ENCODE measurements at regions not wholly inside any gene's neighbourhood (a gene's known extent, or its start where the extent isn't known, plus 50 kb on each side); places are given as distances from the start of the nearest gene placed in this dataset.

DNA sequence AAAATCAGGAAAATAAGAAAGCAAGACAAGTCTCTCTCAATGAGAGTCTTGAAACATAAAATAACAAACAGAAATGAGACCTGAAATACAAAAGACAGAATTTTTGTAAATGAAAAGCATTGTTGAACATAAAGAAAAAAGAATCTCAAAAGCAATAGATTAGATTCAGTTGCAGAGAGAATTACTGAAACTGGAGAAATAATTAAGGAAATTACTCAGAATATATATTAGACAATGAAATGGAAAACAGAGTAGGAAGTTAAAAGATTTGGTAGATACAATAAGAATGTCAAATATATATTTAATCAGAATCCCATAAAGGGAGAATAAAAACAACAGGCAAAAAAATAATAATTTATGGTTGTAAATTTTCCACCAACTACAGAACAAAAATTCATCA, 308.3 kb downstream of the CRPPA start:
- Histone ChIP-seq H3K36me3 (ENCODE audit: control insufficient read depth, insufficient read depth, low read length) (no peaks in the 10 kb centered on the region), H3K9me3 (ENCODE audit: control insufficient read depth, insufficient read depth, low read length) (no peaks in the 10 kb centered on the region), H2BK120ac (ENCODE audit: low read depth, low read length) (no peak overlapping the region), H3K4me2 (ENCODE audit: low read depth, low read length) (no peak overlapping the region), H3K23ac (ENCODE audit: low read depth, low read length) (no peak overlapping the region), H2AFZ (replicated peaks; ENCODE audit: low read length, poor library complexity) (no peak overlapping the region), H3K27me3 (ENCODE audit: control insufficient read depth, insufficient read depth, low read length) (no peaks in the 10 kb centered on the region), H2BK15ac (ENCODE audit: low read depth, low read length) (no peak overlapping the region), H3K14ac (replicated peaks; ENCODE audit: low read depth, low read length) (no peak overlapping the region), H3K4ac (ENCODE audit: low read depth, low read length) (no peak overlapping the region), H3K56ac (ENCODE audit: extremely low read depth, insufficient read depth, low read length) (no peak overlapping the region), H3K9me1 (ENCODE audit: insufficient read depth, low read length) (no peaks in the 10 kb centered on the region), H4K5ac (ENCODE audit: low read depth, low read length) (no peak overlapping the region), H4K8ac (ENCODE audit: low read depth in 2 of 2, low read length in 2 of 2) (no peak overlapping the region), H3K79me1 (ENCODE audit: low read depth in 1 of 2, low read length in 2 of 2) (no peaks in the 10 kb centered on the region), H4K91ac (ENCODE audit: insufficient read depth, low read depth, low read length) (no peak overlapping the region), H4K20me1 (ENCODE audit: insufficient read depth, low read length) (no peaks in the 10 kb centered on the region), H3K4me1 (ENCODE audit: control insufficient read depth, insufficient read depth, low read length) (no peaks in the 10 kb centered on the region), H2AK5ac (ENCODE audit: low read depth, low read length) (no peak overlapping the region), H3K4me3 (ENCODE audit: insufficient read depth, low read depth, low read length) (no peak overlapping the region), H2AK9ac (replicated peaks; ENCODE audit: low read depth, low read length, poor library complexity) (no peak overlapping the region), H3K9ac (ENCODE audit: low read depth, low read length) (no peak overlapping the region), H3K18ac (ENCODE audit: low read depth, low read length) (no peak overlapping the region), H3K27ac (ENCODE audit: insufficient read depth, low read length) (no peak overlapping the region), H2BK5ac (ENCODE audit: low read depth, low read length, poor library complexity, severe bottlenecking) (no peak overlapping the region), H2BK20ac (ENCODE audit: low read depth, low read length) (no peak overlapping the region)
- no peak for ATAC-seq (ENCODE audit: low read depth)
- no peak for DNase-seq
- CTCF ChIA-PET, result interaction anchor here (1.2 kb wide), 1 partner anchor 15 kb away, joined by 4 read pairs; no protein-coding TSS in a partner anchor
- in situ Hi-C loops (cut with MboI; ENCODE audit: low sequenced_read_pairs) (loop anchor here (25.0 kb wide), 1 partner anchor 799 kb away; no protein-coding TSS in a partner anchor), dilution Hi-C loops (cut with HindIII; ENCODE audit: low sequenced_read_pairs, unreplicated experiment) (no loop called here), intact Hi-C loops (cut with micrococcal nuclease) (no loop called here)
- POLR2A ChIA-PET (ENCODE audit: unreplicated experiment), result no interaction called here
- TF ChIP-seq, protein P1, sequence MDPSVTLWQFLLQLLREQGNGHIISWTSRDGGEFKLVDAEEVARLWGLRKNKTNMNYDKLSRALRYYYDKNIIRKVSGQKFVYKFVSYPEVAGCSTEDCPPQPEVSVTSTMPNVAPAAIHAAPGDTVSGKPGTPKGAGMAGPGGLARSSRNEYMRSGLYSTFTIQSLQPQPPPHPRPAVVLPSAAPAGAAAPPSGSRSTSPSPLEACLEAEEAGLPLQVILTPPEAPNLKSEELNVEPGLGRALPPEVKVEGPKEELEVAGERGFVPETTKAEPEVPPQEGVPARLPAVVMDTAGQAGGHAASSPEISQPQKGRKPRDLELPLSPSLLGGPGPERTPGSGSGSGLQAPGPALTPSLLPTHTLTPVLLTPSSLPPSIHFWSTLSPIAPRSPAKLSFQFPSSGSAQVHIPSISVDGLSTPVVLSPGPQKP (IDR thresholded peaks at IDR 0.05; ENCODE audit: borderline replicate concordance, low read depth, low read length), result no peak
- TF ChIP-seq, protein P2, sequence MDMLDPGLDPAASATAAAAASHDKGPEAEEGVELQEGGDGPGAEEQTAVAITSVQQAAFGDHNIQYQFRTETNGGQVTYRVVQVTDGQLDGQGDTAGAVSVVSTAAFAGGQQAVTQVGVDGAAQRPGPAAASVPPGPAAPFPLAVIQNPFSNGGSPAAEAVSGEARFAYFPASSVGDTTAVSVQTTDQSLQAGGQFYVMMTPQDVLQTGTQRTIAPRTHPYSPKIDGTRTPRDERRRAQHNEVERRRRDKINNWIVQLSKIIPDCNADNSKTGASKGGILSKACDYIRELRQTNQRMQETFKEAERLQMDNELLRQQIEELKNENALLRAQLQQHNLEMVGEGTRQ (IDR thresholded peaks at IDR 0.05; ENCODE audit: low read depth, low read length), result no peak
- TF ChIP-seq MAFK (IDR thresholded peaks at IDR 0.05; ENCODE audit: low read depth, low read length) (no peak), MAZ (IDR thresholded peaks at IDR 0.05; ENCODE audit: borderline replicate concordance, low read depth, low read length) (no peak), RFX5 (IDR thresholded peaks at IDR 0.05; ENCODE audit: low read depth, low read length) (no peak), POLR2A (IDR thresholded peaks at IDR 0.05; ENCODE audit: low read depth, low read length) (no peak), RCOR1 (IDR thresholded peaks at IDR 0.05; ENCODE audit: insufficient replicate concordance, low read length) (no peak), BHLHE40 (IDR thresholded peaks at IDR 0.05; ENCODE audit: low read depth, low read length) (no peak), FOS (IDR thresholded peaks at IDR 0.05; ENCODE audit: low read depth, low read length) (no peak), MXI1 (IDR thresholded peaks at IDR 0.05; ENCODE audit: borderline replicate concordance, low read depth, low read length) (no peak), RAD21 (IDR thresholded peaks at IDR 0.05; ENCODE audit: low read length) (no peak), SMC3 (IDR thresholded peaks at IDR 0.05; ENCODE audit: low read depth, low read length) (no peak), NFE2L2 (IDR thresholded peaks at IDR 0.05; ENCODE audit: low read depth, low read length) (no peak), CHD1 (IDR thresholded peaks at IDR 0.05; ENCODE audit: low read depth, low read length) (no peak)
- TF ChIP-seq, protein P3, sequence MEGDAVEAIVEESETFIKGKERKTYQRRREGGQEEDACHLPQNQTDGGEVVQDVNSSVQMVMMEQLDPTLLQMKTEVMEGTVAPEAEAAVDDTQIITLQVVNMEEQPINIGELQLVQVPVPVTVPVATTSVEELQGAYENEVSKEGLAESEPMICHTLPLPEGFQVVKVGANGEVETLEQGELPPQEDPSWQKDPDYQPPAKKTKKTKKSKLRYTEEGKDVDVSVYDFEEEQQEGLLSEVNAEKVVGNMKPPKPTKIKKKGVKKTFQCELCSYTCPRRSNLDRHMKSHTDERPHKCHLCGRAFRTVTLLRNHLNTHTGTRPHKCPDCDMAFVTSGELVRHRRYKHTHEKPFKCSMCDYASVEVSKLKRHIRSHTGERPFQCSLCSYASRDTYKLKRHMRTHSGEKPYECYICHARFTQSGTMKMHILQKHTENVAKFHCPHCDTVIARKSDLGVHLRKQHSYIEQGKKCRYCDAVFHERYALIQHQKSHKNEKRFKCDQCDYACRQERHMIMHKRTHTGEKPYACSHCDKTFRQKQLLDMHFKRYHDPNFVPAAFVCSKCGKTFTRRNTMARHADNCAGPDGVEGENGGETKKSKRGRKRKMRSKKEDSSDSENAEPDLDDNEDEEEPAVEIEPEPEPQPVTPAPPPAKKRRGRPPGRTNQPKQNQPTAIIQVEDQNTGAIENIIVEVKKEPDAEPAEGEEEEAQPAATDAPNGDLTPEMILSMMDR (conservative IDR thresholded peaks at IDR 0.05; ENCODE audit: low read depth, low read length), result no peak
- BruUV-seq (replicated peaks), result no TSS peak
